Caco-2 (cell line): ENCODE measurements at regions not wholly inside any gene's neighbourhood (a gene's known extent, or its start where the extent isn't known, plus 50 kb on each side); places are given as distances from the start of the nearest gene placed in this dataset.

Experiments used
- BruUV-seq: library from RNA; stranded (reverse); fragments of 400-500 nt; replicated peaks from 2 replicates; lab custom pipeline; 2021; lab: Mats Ljungman, UMichigan
- CTCF ChIA-PET: fragments of 300-600 bp; sonication (Branson Sonifier 250); formaldehyde crosslinking; loops from one replicate; lab custom pipeline; 2022; ENCODE audit warnings: antibody characterized with exemption; lab: Charles Lee
- POLR2A ChIA-PET: fragments of 300-600 bp; sonication (Branson Sonifier 250); formaldehyde crosslinking; loops from one replicate; lab custom pipeline; 2022; ENCODE audit warnings: antibody characterized with exemption; lab: Charles Lee
- DNase-seq, 2 experiments: peaks; one replicate each; pipeline versions ENCODE4 v3.0.0 to v3.0.0-alpha.2; 2020 to 2022
- H3K27me3 ChIP-seq: replicated peaks from 2 replicates; pipeline ENCODE4 v1.6.0; 2011; ENCODE audit warnings: low read length; ENCODE audit not compliant: control insufficient read depth, insufficient read depth
- H3K36me3 ChIP-seq: 2 replicates; pipeline ENCODE4 v1.5.1; 2011; ENCODE audit warnings: low read length; ENCODE audit not compliant: control insufficient read depth, insufficient read depth
- H3K4me1 ChIP-seq: fragments of 250-450 bp; sonication (Bioruptor Pico); 2 replicates; pipeline ENCODE4 v1.5.1; 2020; ENCODE audit warnings: mild to moderate bottlenecking
- H3K4me3 ChIP-seq: 2 replicates; pipeline ENCODE4 v1.5.1; 2011; ENCODE audit warnings: low read depth, mild to moderate bottlenecking, control low read depth, low read length
- H3K9me3 ChIP-seq: fragments of 250-450 bp; sonication (Bioruptor Pico); 2 replicates; pipeline ENCODE4 v1.5.1; 2020; ENCODE audit warnings: mild to moderate bottlenecking, moderate library complexity
- H3K27ac Mint-ChIP-seq: one replicate; pipeline ENCODE4 v1.8.0; 2022; ENCODE audit warnings: mixed read lengths; ENCODE audit not compliant: unreplicated experiment
- H3K27me3 Mint-ChIP-seq: one replicate; pipeline ENCODE4 v1.8.0; 2022; ENCODE audit warnings: mixed read lengths; ENCODE audit not compliant: insufficient read depth, unreplicated experiment
- H3K36me3 Mint-ChIP-seq: one replicate; pipeline ENCODE4 v1.8.0; 2022; ENCODE audit warnings: mild to moderate bottlenecking, mixed read lengths; ENCODE audit not compliant: insufficient read depth, unreplicated experiment
- H3K4me1 Mint-ChIP-seq: one replicate; pipeline ENCODE4 v1.8.0; 2022; ENCODE audit warnings: low read depth, mixed read lengths; ENCODE audit not compliant: unreplicated experiment
- H3K4me3 Mint-ChIP-seq: one replicate; pipeline ENCODE4 v1.8.0; 2022; ENCODE audit warnings: mild to moderate bottlenecking, moderate library complexity, mixed read lengths; ENCODE audit not compliant: unreplicated experiment
- H3K9me3 Mint-ChIP-seq: one replicate; pipeline ENCODE4 v1.8.0; 2022; ENCODE audit warnings: mixed read lengths; ENCODE audit not compliant: unreplicated experiment
- CTCF ChIP-seq, 2 experiments: fragments of 200-600 bp in 1 of 2; IDR thresholded peaks; 1 replicate in 1 of 2; 2 replicates in 1 of 2; pipeline versions ENCODE4 v1.5.1 to v1.8.0; 2011 to 2022; ENCODE audit warnings: antibody characterized with exemption in 1 of 2, control low read depth in 1 of 2, inconsistent platforms in 1 of 2, low read depth in 1 of 2, low read length in 1 of 2, mild to moderate bottlenecking in 1 of 2, moderate library complexity in 1 of 2; ENCODE audit not compliant: insufficient read depth in 1 of 2, severe bottlenecking in 1 of 2, unreplicated experiment in 1 of 2
- intact Hi-C: fragments of 100-400 bp; cut with micrococcal nuclease; formaldehyde crosslinking; loops from one replicate; pipeline ENCODE4 v1.10.0; 2022; ENCODE audit not compliant: unreplicated experiment

- intact Hi-C loops: no loop called here
- Mint-ChIP-seq H3K4me1 (peaks cover 7% of the 10 kb centered on the region), H3K27ac (no peak overlapping the region), H3K36me3 (no peaks in the 10 kb centered on the region), H3K27me3 (no peaks in the 10 kb centered on the region), H3K9me3 (no peaks in the 10 kb centered on the region), H3K4me3 (no peak overlapping the region)
- H3K9me3 ChIP-seq: no peaks in the 10 kb centered on the region
- no peaks in the 10 kb centered on the region for H3K27me3 ChIP-seq
- DNase-seq: no peak
- no peak overlapping the region for H3K4me3 ChIP-seq
- no peaks in the 10 kb centered on the region; the same call in 1 of the 2 replicates for H3K36me3 ChIP-seq
- CTCF ChIA-PET: no interaction called here
- no peak for TF ChIP-seq CTCF (IDR thresholded peaks at IDR 0.05; ENCODE audit: insufficient read depth in 1 of 2, low read depth in 1 of 2, low read length in 1 of 2, severe bottlenecking in 1 of 2, unreplicated experiment in 1 of 2)
- BruUV-seq: no TSS peak
- no peaks in the 10 kb centered on the region for H3K4me1 ChIP-seq
- POLR2A ChIA-PET: no interaction called here
These were observed 163.6 kb upstream of the TBC1D5 start for GRCh38 chr3:17905996-17906395.

- H3K27ac Mint-ChIP-seq: no peak overlapping the region
- ChIA-PET CTCF (no interaction called here), POLR2A (no interaction called here)
- intact Hi-C loops: no loop called here
- H3K36me3 Mint-ChIP-seq: peaks cover 2% of the 10 kb centered on the region
- no peaks in the 10 kb centered on the region for H3K27me3 ChIP-seq
- H3K4me3 ChIP-seq: no peak overlapping the region
- H3K9me3 Mint-ChIP-seq: peaks cover 3% of the 10 kb centered on the region
- H3K4me3 Mint-ChIP-seq: no peak overlapping the region
- no TSS peak for BruUV-seq
- TF ChIP-seq CTCF (IDR thresholded peaks at IDR 0.05; ENCODE audit: insufficient read depth in 1 of 2, low read depth in 1 of 2, low read length in 1 of 2, severe bottlenecking in 1 of 2, unreplicated experiment in 1 of 2): no peak
- no peaks in the 10 kb centered on the region for H3K9me3 ChIP-seq
- H3K4me1 Mint-ChIP-seq: no peaks in the 10 kb centered on the region
- H3K4me1 ChIP-seq: no peaks in the 10 kb centered on the region
- no peak for DNase-seq
- H3K36me3 ChIP-seq: no peaks in the 10 kb centered on the region; the same call in 1 of the 2 replicates
- H3K27me3 Mint-ChIP-seq: no peaks in the 10 kb centered on the region
These were observed 159.5 kb upstream of the TBC1D5 start for GRCh38 chr3:17901893-17902292.

DNA sequence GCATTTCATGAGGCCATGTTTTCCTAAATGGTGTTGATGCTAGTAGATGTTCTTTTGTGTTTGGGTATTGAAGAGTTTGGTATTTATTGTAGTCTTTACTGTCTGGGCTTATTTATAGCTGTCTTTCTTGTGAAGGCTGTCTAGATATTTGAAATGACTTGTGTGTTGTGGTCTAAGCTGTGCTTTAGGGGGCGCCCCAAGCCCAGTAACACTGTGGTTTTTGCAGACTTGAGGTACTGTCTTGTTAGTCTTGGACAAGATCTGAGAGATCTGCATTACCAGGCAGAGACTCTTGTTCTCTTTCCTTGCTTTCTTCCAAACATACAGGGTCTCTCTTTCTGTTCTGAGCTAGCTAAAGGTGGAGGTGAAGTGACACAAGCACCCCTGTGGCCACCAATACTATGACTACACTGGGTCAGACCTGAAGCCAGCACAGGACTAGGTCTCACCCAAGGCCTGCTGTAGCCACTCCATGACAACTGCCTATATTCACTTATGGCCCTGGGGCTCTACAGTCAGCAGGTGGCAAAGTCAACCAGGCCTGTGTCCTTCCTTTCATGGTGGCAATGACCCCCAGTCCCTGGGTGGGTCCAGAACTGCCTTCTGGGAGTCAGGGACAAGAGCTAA, 152.1 kb upstream of the TBC1D5 start:
- peaks cover 25% of the 10 kb centered on the region for H3K4me1 ChIP-seq
- no peak overlapping the region for H3K4me3 ChIP-seq
- BruUV-seq: no TSS peak
- peak overlapping the region; percentile 24 for H3K27ac Mint-ChIP-seq
- H3K27me3 ChIP-seq: no peaks in the 10 kb centered on the region
- no peaks in the 10 kb centered on the region for H3K27me3 Mint-ChIP-seq
- peak; percentile 54 to 62 for DNase-seq
- intact Hi-C loops: loop anchor here (1.0 to 5.0 kb wide), 4 partner anchors 85 to 495 kb away; no protein-coding TSS in a partner anchor
- TF ChIP-seq CTCF (IDR thresholded peaks at IDR 0.05; ENCODE audit: insufficient read depth in 1 of 2, low read depth in 1 of 2, low read length in 1 of 2, severe bottlenecking in 1 of 2, unreplicated experiment in 1 of 2): peak; percentile 50 to 59
- H3K4me1 Mint-ChIP-seq: peaks cover 22% of the 10 kb centered on the region
- H3K36me3 Mint-ChIP-seq: peaks cover 6% of the 10 kb centered on the region
- ChIA-PET CTCF (interaction anchor here (0.6 to 1.1 kb wide), 6 partner anchors 75 to 495 kb away, joined by 3 to 4 read pairs (median 4); no protein-coding TSS in a partner anchor), POLR2A (no interaction called here)
- no peak overlapping the region for H3K4me3 Mint-ChIP-seq
- no peaks in the 10 kb centered on the region; the same call in 1 of the 2 replicates for H3K36me3 ChIP-seq
- H3K9me3 Mint-ChIP-seq: peaks cover 9% of the 10 kb centered on the region
- H3K9me3 ChIP-seq: no peaks in the 10 kb centered on the region
